H1 (cell line): ENCODE measurements at regions not wholly inside any gene's neighbourhood (a gene's known extent, or its start where the extent isn't known, plus 50 kb on each side); places are given as distances from the start of the nearest gene placed in this dataset.

Source experiments
- ASH2L ChIP-seq: fragments of 200-600, 300-600 bp; sonication (generic); IDR thresholded peaks from one replicate; pipeline ENCODE4 v1.7.1; 2017; ENCODE audit warnings: low read length
- HDAC2 ChIP-seq, 2 experiments: fragments of 300-600 bp in 1 of 2; sonication (generic) in 1 of 2; IDR thresholded peaks; 2 replicates each; pipeline ENCODE4 v1.6.1; 2011 to 2012; ENCODE audit warnings: low read depth in 2 of 2, low read length in 2 of 2, mild to moderate bottlenecking in 2 of 2, moderate library complexity in 2 of 2, borderline replicate concordance in 1 of 2, inconsistent platforms in 1 of 2
- RAD21 ChIP-seq, 2 experiments: IDR thresholded peaks in 1 of 2; conservative IDR thresholded peaks in 1 of 2; 2 replicates each; pipeline ENCODE4 v1.6.1; 2011; ENCODE audit warnings: low read depth in 2 of 2, low read length in 2 of 2, improper control_type of control experiment in 1 of 2, inconsistent platforms in 1 of 2, mild to moderate bottlenecking in 1 of 2, moderate library complexity in 1 of 2
- RBBP5 ChIP-seq: IDR thresholded peaks from 2 replicates; pipeline ENCODE4 v1.7.1; 2012; ENCODE audit warnings: low read depth, mild to moderate bottlenecking, inconsistent platforms, low read length, moderate library complexity, borderline replicate concordance
- RNF2 ChIP-seq: fragments of 200-900, 300-1000 bp; sonication (generic); IDR thresholded peaks from 2 replicates; pipeline ENCODE4 v1.7.1; 2016; ENCODE audit warnings: borderline replicate concordance, low read depth, mild to moderate bottlenecking, antibody characterized with exemption, low read length; ENCODE audit not compliant: poor library complexity, severe bottlenecking; ENCODE audit errors: missing control alignments
- SP1 ChIP-seq: IDR thresholded peaks from 2 replicates; pipeline ENCODE4 v1.6.1; 2011; ENCODE audit warnings: low read depth, low read length
- SRF ChIP-seq: IDR thresholded peaks from 2 replicates; pipeline ENCODE4 v1.6.1; 2011; ENCODE audit warnings: mild to moderate bottlenecking, low read depth, low read length, moderate library complexity
- TBP ChIP-seq: IDR thresholded peaks from 2 replicates; pipeline ENCODE4 v1.6.1; 2011; ENCODE audit warnings: low read depth, low read length, improper control_type of control experiment
- TEAD4 ChIP-seq: IDR thresholded peaks from 2 replicates; pipeline ENCODE4 v1.6.1; 2012; ENCODE audit warnings: low read depth, low read length, inconsistent platforms, mixed read lengths
- TF ChIP-seq, protein P1 (sequence below), 3 experiments: IDR thresholded peaks; 1 replicate in 2 of 3; 2 replicates in 1 of 3; pipeline versions ENCODE4 v1.5.1 to v1.6.1; 2011; ENCODE audit warnings: low read length in 3 of 3, mild to moderate bottlenecking in 3 of 3, inconsistent platforms in 2 of 3, low read depth in 1 of 3, moderate library complexity in 1 of 3; ENCODE audit not compliant: insufficient read depth in 1 of 3; ENCODE audit errors: control extremely low read depth in 1 of 3

DNA sequence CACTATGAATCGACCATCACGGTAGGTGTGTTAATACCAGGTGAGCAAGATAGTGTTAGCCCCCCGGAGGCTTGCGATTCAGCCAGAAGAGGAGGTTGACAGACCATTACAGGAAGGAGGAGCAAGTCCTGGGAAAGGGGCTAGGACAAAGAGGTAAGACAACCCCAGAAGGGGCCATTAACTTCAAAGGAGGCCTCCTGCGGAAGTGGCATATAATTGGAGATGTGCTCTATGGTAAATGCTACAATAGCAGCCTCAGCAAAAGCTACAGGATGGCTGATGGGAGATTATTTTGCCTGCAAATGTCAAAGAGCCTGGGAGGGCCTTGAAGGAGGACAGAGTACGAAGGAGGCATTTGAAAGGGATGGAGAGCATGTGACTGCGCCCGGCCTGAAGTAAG, 108.6 kb upstream of the CITED2 start (continued):
- TF ChIP-seq RNF2, result no peak
- TF ChIP-seq TBP, result no peak
- TF ChIP-seq TEAD4, result no peak
- no peak for TF ChIP-seq SRF
- TF ChIP-seq RAD21 (IDR thresholded peaks at IDR 0.05 in 1 of 2, conservative IDR thresholded peaks at IDR 0.05 in 1 of 2; ENCODE audit: low read depth in 2 of 2, low read length in 2 of 2), result peak; percentile 6 to 24; a peak in 2 of 4 replicates
- TF ChIP-seq, protein P1, sequence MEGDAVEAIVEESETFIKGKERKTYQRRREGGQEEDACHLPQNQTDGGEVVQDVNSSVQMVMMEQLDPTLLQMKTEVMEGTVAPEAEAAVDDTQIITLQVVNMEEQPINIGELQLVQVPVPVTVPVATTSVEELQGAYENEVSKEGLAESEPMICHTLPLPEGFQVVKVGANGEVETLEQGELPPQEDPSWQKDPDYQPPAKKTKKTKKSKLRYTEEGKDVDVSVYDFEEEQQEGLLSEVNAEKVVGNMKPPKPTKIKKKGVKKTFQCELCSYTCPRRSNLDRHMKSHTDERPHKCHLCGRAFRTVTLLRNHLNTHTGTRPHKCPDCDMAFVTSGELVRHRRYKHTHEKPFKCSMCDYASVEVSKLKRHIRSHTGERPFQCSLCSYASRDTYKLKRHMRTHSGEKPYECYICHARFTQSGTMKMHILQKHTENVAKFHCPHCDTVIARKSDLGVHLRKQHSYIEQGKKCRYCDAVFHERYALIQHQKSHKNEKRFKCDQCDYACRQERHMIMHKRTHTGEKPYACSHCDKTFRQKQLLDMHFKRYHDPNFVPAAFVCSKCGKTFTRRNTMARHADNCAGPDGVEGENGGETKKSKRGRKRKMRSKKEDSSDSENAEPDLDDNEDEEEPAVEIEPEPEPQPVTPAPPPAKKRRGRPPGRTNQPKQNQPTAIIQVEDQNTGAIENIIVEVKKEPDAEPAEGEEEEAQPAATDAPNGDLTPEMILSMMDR (IDR thresholded peaks at IDR 0.05; ENCODE audit: control extremely low read depth in 1 of 3, insufficient read depth in 1 of 3, low read depth in 1 of 3, low read length in 3 of 3), result no peak
- TF ChIP-seq SP1, result 0 out of 2 replicates have a peak, but pooled peaks have one; percentile 12
- no peak for TF ChIP-seq RBBP5
- 0 out of 4 replicates have a peak, but pooled peaks of 1 of the 2 experiments have one; percentile 57 for TF ChIP-seq HDAC2 (IDR thresholded peaks at IDR 0.05; ENCODE audit: borderline replicate concordance in 1 of 2, low read depth in 2 of 2, low read length in 2 of 2)
- TF ChIP-seq ASH2L, result no peak
- TF ChIP-seq, all 59 proteins: peak for 7
